GM10266 (cell line): ENCODE measurements at regions not wholly inside any gene's neighbourhood (a gene's known extent, or its start where the extent isn't known, plus 50 kb on each side); places are given as distances from the start of the nearest gene placed in this dataset.

Experiments used
- DNase-seq: peaks from one replicate; pipeline ENCODE4 v3.0.0; 2012; ENCODE audit errors: extremely low spot score
- CTCF ChIP-seq: IDR thresholded peaks from 2 replicates; pipeline ENCODE4 v1.5.1; 2012; ENCODE audit warnings: mild to moderate bottlenecking, low read depth; ENCODE audit not compliant: control insufficient read depth, insufficient read depth; ENCODE audit errors: missing control alignments

GRCh38 chr20:12270863-12271262 is 353.2 kb downstream of the BTBD3 start:
- TF ChIP-seq CTCF: no peak
- no peak for DNase-seq

GRCh38 chr20:12276011-12276673 is 358.4 kb downstream of the BTBD3 start:
- DNase-seq: no peak
- TF ChIP-seq CTCF: no peak

GRCh38 chr20:12287575-12287974 is 369.9 kb downstream of the BTBD3 start:
- no peak for TF ChIP-seq CTCF
- DNase-seq: no peak

GRCh38 chr20:12289465-12289864 is 371.8 kb downstream of the BTBD3 start:
- no peak for DNase-seq
- no peak for TF ChIP-seq CTCF

- no peak for DNase-seq
- no peak for TF ChIP-seq CTCF
These were observed 373.7 kb downstream of the BTBD3 start for GRCh38 chr20:12291386-12291785.

GRCh38 chr20:12293900-12294299 is 376.2 kb downstream of the BTBD3 start:
- TF ChIP-seq CTCF: no peak
- DNase-seq: no peak

GRCh38 chr20:12294678-12295077 is 377.0 kb downstream of the BTBD3 start:
- DNase-seq: no peak
- TF ChIP-seq CTCF: no peak
